Sigmoid colon (tissue), 6 donors: ENCODE measurements at regions not wholly inside any gene's neighbourhood (a gene's known extent, or its start where the extent isn't known, plus 50 kb on each side); places are given as distances from the start of the nearest gene placed in this dataset.

Experiments
- DNase-seq: peaks from one replicate; pipeline ENCODE4 v3.0.0-alpha.2; 2019
- H3K27ac ChIP-seq, 4 donors: fragments of 200-600 bp; sonication (generic); one replicate each; pipeline ENCODE4 v1.5.1; 2016 to 2019; ENCODE audit warnings: mild to moderate bottlenecking in 1 of 4
- H3K27me3 ChIP-seq, 3 donors: fragments of 200-600 bp; sonication (generic); one replicate each; pipeline ENCODE4 v1.5.1; 2019; ENCODE audit warnings: mild to moderate bottlenecking in 1 of 3
- H3K36me3 ChIP-seq, 4 donors: fragments of 200-600 bp; sonication (generic); one replicate each; pipeline ENCODE4 v1.5.1; 2016 to 2019
- H3K4me1 ChIP-seq, 4 donors: fragments of 200-600 bp; sonication (generic); one replicate each; pipeline ENCODE4 v1.5.1; 2017 to 2019
- H3K4me3 ChIP-seq, 4 donors: fragments of 200-600 bp; sonication (generic); one replicate each; pipeline ENCODE4 v1.5.1; 2017 to 2019; ENCODE audit warnings: mild to moderate bottlenecking in 2 of 4, moderate library complexity in 1 of 4
- H3K9me3 ChIP-seq, 4 donors: fragments of 200-600 bp in 3 of 4; sonication (generic) in 3 of 4; one replicate each; pipeline versions ENCODE4 v1.5.1 to v1.6.1; 2013 to 2019
- CTCF ChIP-seq, 4 experiments: fragments of 450-650 bp in 3 of 4; fragments of 200-600 bp in 1 of 4; IDR thresholded peaks; one replicate each; pipeline ENCODE4 v1.5.1; 2016 to 2019; ENCODE audit warnings: antibody characterized with exemption in 4 of 4, mild to moderate bottlenecking in 3 of 4, moderate library complexity in 2 of 4
- EP300 ChIP-seq, 4 donors: sonication (generic); formaldehyde crosslinking; IDR thresholded peaks; one replicate each; pipeline ENCODE4 v1.6.1; 2017; ENCODE audit warnings: antibody characterized with exemption in 4 of 4
- POLR2A ChIP-seq, 2 donors: fragments of 450-650 bp; IDR thresholded peaks; one replicate each; pipeline ENCODE4 v1.6.1; 2016; ENCODE audit warnings: antibody characterized with exemption in 2 of 2, mild to moderate bottlenecking in 2 of 2, moderate library complexity in 2 of 2
- POLR2AphosphoS5 ChIP-seq, 4 donors: sonication (generic); formaldehyde crosslinking; IDR thresholded peaks; one replicate each; pipeline ENCODE4 v1.6.1; 2017; ENCODE audit warnings: antibody characterized with exemption in 4 of 4
- WGBS, 2 donors: extraction: QIAGEN DNeasy Blood & Tissue Kit; methylation state at CpG; one replicate each; pipeline ENCODE4 v1.1.7; 2013; 5-methylcytosine and 5-hydroxymethylcytosine counted together
- intact Hi-C: fragments of 100-400 bp; cut with DNase I; formaldehyde crosslinking; loops from one replicate; pipeline ENCODE4 v1.15.1; 2023
- donor health status: healthy with polysubstance abuse.
- donor health status: healthy.

- no peak for TF ChIP-seq CTCF (IDR thresholded peaks at IDR 0.05)
- no peak for TF ChIP-seq POLR2AphosphoS5 (IDR thresholded peaks at IDR 0.05)
- Histone ChIP-seq H3K4me3 (no peak overlapping the region), H3K27me3 (no peaks in the 10 kb centered on the region), H3K27ac (no peak overlapping the region), H3K9me3 (no peaks in the 10 kb centered on the region), H3K4me1 (peaks cover 0 to 6% (median 0%) of the 10 kb centered on the region in 4 donors), H3K36me3 (no peaks in the 10 kb centered on the region)
- 12 to 41% methylated on average over 2 of the region's 2 CpGs for WGBS, 2 donors
- intact Hi-C loops, result no loop called here
- no peak for DNase-seq
These were observed 2104.2 kb downstream of the PCDH7 start for GRCh38 chr4:32824336-32824735.

GRCh38 chr4:32826169-32826568, 2106.0 kb downstream of the PCDH7 start:
- H3K36me3 ChIP-seq, result no peaks in the 10 kb centered on the region
- DNase-seq, result no peak
- no peaks in the 10 kb centered on the region for H3K9me3 ChIP-seq
- no peak for TF ChIP-seq POLR2AphosphoS5 (IDR thresholded peaks at IDR 0.05)
- no peak for TF ChIP-seq EP300 (IDR thresholded peaks at IDR 0.05)
- no peak for TF ChIP-seq POLR2A (IDR thresholded peaks at IDR 0.05)
- TF ChIP-seq CTCF (IDR thresholded peaks at IDR 0.05), result no peak
- peaks cover 0 to 6% (median 0%) of the 10 kb centered on the region in 4 donors for H3K4me1 ChIP-seq
- 86 to 88% methylated on average over 3 of the region's 3 CpGs for WGBS, 2 donors
- H3K27ac ChIP-seq, result no peak overlapping the region
- H3K4me3 ChIP-seq, result no peak overlapping the region
- no peaks in the 10 kb centered on the region for H3K27me3 ChIP-seq
- intact Hi-C loops, result no loop called here

- Histone ChIP-seq H3K27ac (no peak overlapping the region), H3K4me1 (peaks cover 0 to 6% (median 0%) of the 10 kb centered on the region in 4 donors), H3K36me3 (no peaks in the 10 kb centered on the region), H3K4me3 (no peak overlapping the region), H3K9me3 (no peaks in the 10 kb centered on the region), H3K27me3 (no peaks in the 10 kb centered on the region)
- TF ChIP-seq POLR2A (IDR thresholded peaks at IDR 0.05) (no peak), POLR2AphosphoS5 (IDR thresholded peaks at IDR 0.05) (no peak), CTCF (IDR thresholded peaks at IDR 0.05) (no peak), EP300 (IDR thresholded peaks at IDR 0.05) (no peak)
- 81 to 88% methylated on average over 1 of the region's 1 CpG for WGBS, 2 donors
- no peak for DNase-seq
- intact Hi-C loops, result no loop called here
These were observed 2110.0 kb downstream of the PCDH7 start for GRCh38 chr4:32830160-32830559.

- H3K36me3 ChIP-seq, result no peaks in the 10 kb centered on the region
- H3K9me3 ChIP-seq, result no peaks in the 10 kb centered on the region
- TF ChIP-seq CTCF (IDR thresholded peaks at IDR 0.05) (no peak), EP300 (IDR thresholded peaks at IDR 0.05) (no peak), POLR2A (IDR thresholded peaks at IDR 0.05) (no peak), POLR2AphosphoS5 (IDR thresholded peaks at IDR 0.05) (no peak)
- DNase-seq, result no peak
- H3K4me1 ChIP-seq, result peaks cover 0 to 6% (median 0%) of the 10 kb centered on the region in 4 donors
- no peak overlapping the region for H3K27ac ChIP-seq
- H3K27me3 ChIP-seq, result no peaks in the 10 kb centered on the region
- intact Hi-C loops, result no loop called here
- H3K4me3 ChIP-seq, result no peak overlapping the region
These were observed 2110.9 kb downstream of the PCDH7 start for GRCh38 chr4:32831104-32831503.

GRCh38 chr4:32840461-32841189, 2120.5 kb downstream of the PCDH7 start:
- no peak overlapping the region for H3K27ac ChIP-seq
- 57 to 79% methylated on average over 4 of the region's 4 CpGs for WGBS, 2 donors
- intact Hi-C loops, result no loop called here
- no peak for DNase-seq
- H3K4me3 ChIP-seq, result no peak overlapping the region
- no peaks in the 10 kb centered on the region for H3K27me3 ChIP-seq
- no peaks in the 10 kb centered on the region for H3K36me3 ChIP-seq
- TF ChIP-seq POLR2A (IDR thresholded peaks at IDR 0.05) (no peak), EP300 (IDR thresholded peaks at IDR 0.05) (no peak), CTCF (IDR thresholded peaks at IDR 0.05) (no peak), POLR2AphosphoS5 (IDR thresholded peaks at IDR 0.05) (no peak)
- H3K4me1 ChIP-seq, result no peaks in the 10 kb centered on the region
- no peaks in the 10 kb centered on the region for H3K9me3 ChIP-seq
